ENCODE measurements at regions not wholly inside any gene's neighbourhood (a gene's known extent, or its start where the extent isn't known, plus 50 kb on each side); places are given as distances from the start of the nearest gene placed in this dataset.

DNA sequence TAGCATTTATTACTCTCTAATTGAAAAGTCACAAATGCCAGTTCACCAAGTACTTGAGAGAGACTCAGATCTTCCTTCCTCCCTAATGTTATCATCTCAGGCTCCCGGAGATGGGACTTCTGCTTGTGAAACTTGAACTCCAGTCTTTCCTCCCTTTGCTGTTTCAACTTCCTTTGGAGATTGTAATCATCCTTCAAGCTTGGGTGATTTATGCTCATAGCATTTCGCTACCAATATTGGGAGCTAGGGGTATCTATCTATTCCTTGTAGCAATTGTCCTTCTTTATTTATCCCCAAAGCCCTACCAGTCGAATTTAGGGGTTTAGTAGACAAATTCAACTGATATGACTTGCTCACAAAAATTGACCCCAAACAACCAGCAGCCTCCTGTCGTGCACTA is 117.9 kb upstream of the STARD3NL start:
- no peaks in the 10 kb centered on the region; a peak in 1 of 7 replicates for H3K36me3 Mint-ChIP-seq (ENCODE audit: insufficient read depth in 1 of 3, low read depth in 3 of 3)
- TF ChIP-seq, protein P1, sequence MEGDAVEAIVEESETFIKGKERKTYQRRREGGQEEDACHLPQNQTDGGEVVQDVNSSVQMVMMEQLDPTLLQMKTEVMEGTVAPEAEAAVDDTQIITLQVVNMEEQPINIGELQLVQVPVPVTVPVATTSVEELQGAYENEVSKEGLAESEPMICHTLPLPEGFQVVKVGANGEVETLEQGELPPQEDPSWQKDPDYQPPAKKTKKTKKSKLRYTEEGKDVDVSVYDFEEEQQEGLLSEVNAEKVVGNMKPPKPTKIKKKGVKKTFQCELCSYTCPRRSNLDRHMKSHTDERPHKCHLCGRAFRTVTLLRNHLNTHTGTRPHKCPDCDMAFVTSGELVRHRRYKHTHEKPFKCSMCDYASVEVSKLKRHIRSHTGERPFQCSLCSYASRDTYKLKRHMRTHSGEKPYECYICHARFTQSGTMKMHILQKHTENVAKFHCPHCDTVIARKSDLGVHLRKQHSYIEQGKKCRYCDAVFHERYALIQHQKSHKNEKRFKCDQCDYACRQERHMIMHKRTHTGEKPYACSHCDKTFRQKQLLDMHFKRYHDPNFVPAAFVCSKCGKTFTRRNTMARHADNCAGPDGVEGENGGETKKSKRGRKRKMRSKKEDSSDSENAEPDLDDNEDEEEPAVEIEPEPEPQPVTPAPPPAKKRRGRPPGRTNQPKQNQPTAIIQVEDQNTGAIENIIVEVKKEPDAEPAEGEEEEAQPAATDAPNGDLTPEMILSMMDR (conservative IDR thresholded peaks at IDR 0.05): no peak
- Histone ChIP-seq H2BK20ac (ENCODE audit: low read depth, low read length, poor library complexity, severe bottlenecking) (no peak overlapping the region), H3K27me3 (ENCODE audit: insufficient read depth, low read length) (no peaks in the 10 kb centered on the region), H3K9me3 (ENCODE audit: control insufficient read depth, low read depth, low read length) (no peaks in the 10 kb centered on the region), H3K23ac (ENCODE audit: insufficient read length, low read depth, low read length) (no peak overlapping the region), H3K4me2 (ENCODE audit: insufficient read depth, insufficient read length, low read length) (no peak overlapping the region), H3K79me2 (ENCODE audit: insufficient read depth, low read length) (no peaks in the 10 kb centered on the region), H3K56ac (ENCODE audit: insufficient read length, low read depth, low read length) (no peak overlapping the region), H4K91ac (ENCODE audit: insufficient read length, low read depth, low read length) (no peak overlapping the region), H3K18ac (ENCODE audit: insufficient read length, low read depth, low read length) (no peak overlapping the region), H2BK12ac (ENCODE audit: insufficient read length, low read depth, low read length) (no peak overlapping the region), H3K79me1 (ENCODE audit: insufficient read depth, low read depth, low read length, poor library complexity, severe bottlenecking) (no peaks in the 10 kb centered on the region), H3T11ph (ENCODE audit: low read length) (no peak overlapping the region), H2AK5ac (ENCODE audit: insufficient read length, low read length) (no peak overlapping the region), H3K27ac (ENCODE audit: insufficient read length, low read depth, low read length) (no peak overlapping the region), H3K4me1 (ENCODE audit: insufficient read depth, low read length) (no peaks in the 10 kb centered on the region), H2AFZ (ENCODE audit: low read length) (no peak overlapping the region), H4K8ac (replicated peaks; ENCODE audit: insufficient read length, low read depth, low read length) (no peak overlapping the region), H3K23me2 (ENCODE audit: insufficient read length, low read depth, low read length, poor library complexity, severe bottlenecking) (no peaks in the 10 kb centered on the region), H3K4ac (ENCODE audit: low read depth, low read length) (no peak overlapping the region), H2BK5ac (ENCODE audit: insufficient read length, low read length) (no peak overlapping the region), H3K9ac (ENCODE audit: extremely low read depth, insufficient read length, low read length) (no peak overlapping the region), H2BK120ac (ENCODE audit: low read depth, low read length, poor library complexity, severe bottlenecking) (no peak overlapping the region), H4K5ac (ENCODE audit: insufficient read length, low read depth, low read length) (no peak overlapping the region), H4K20me1 (ENCODE audit: control insufficient read depth, insufficient read depth, insufficient read length) (no peaks in the 10 kb centered on the region), H3K14ac (ENCODE audit: insufficient read depth, low read length) (no peak overlapping the region), H2BK15ac (ENCODE audit: low read depth, low read length) (no peak overlapping the region)
- WGBS (ENCODE audit: extremely low coverage, insufficient read length, low lambda C conversion rate): no CpG with 5 or more reads among the region's 4 CpGs
- no peaks in the 10 kb centered on the region for H3K9me3 Mint-ChIP-seq
- no peaks in the 10 kb centered on the region; the same call in 1 of the 2 replicates for H3K27me3 Mint-ChIP-seq (ENCODE audit: low read depth)
- no peak overlapping the region for H3K4me3 Mint-ChIP-seq
- peaks cover 6% of the 10 kb centered on the region in 2 experiments; a peak in 3 of 4 replicates for H3K4me1 Mint-ChIP-seq
- no peak for DNase-seq
- no peak overlapping the region for H3K27ac Mint-ChIP-seq
